ENCODE measurements at regions not wholly inside any gene's neighbourhood (a gene's known extent, or its start where the extent isn't known, plus 50 kb on each side); places are given as distances from the start of the nearest gene placed in this dataset.
"Not testable (repeated sequence)": the region's sequence is repeated elsewhere in the genome, so short reads cannot be mapped to it uniquely, and the experiment has no call there.

- H3K4me3 ChIP-seq: no peak overlapping the region
- H3K36me3 ChIP-seq: no peaks in the 10 kb centered on the region
- H3K27ac ChIP-seq: no peak overlapping the region
- intact Hi-C loops (cut with DNase I): no loop called here
- DNase-seq (ENCODE audit: low spot score in 2 of 2): no peak
- H3K27me3 ChIP-seq: no peaks in the 10 kb centered on the region
- no peaks in the 10 kb centered on the region for H3K9me3 ChIP-seq
- no peaks in the 10 kb centered on the region for H3K4me1 ChIP-seq
- TF ChIP-seq, protein P1, sequence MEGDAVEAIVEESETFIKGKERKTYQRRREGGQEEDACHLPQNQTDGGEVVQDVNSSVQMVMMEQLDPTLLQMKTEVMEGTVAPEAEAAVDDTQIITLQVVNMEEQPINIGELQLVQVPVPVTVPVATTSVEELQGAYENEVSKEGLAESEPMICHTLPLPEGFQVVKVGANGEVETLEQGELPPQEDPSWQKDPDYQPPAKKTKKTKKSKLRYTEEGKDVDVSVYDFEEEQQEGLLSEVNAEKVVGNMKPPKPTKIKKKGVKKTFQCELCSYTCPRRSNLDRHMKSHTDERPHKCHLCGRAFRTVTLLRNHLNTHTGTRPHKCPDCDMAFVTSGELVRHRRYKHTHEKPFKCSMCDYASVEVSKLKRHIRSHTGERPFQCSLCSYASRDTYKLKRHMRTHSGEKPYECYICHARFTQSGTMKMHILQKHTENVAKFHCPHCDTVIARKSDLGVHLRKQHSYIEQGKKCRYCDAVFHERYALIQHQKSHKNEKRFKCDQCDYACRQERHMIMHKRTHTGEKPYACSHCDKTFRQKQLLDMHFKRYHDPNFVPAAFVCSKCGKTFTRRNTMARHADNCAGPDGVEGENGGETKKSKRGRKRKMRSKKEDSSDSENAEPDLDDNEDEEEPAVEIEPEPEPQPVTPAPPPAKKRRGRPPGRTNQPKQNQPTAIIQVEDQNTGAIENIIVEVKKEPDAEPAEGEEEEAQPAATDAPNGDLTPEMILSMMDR (IDR thresholded peaks at IDR 0.05): no peak
These were observed 376.3 kb downstream of the AMY1C start for GRCh38 chr1:104125970-104126369.

DNA sequence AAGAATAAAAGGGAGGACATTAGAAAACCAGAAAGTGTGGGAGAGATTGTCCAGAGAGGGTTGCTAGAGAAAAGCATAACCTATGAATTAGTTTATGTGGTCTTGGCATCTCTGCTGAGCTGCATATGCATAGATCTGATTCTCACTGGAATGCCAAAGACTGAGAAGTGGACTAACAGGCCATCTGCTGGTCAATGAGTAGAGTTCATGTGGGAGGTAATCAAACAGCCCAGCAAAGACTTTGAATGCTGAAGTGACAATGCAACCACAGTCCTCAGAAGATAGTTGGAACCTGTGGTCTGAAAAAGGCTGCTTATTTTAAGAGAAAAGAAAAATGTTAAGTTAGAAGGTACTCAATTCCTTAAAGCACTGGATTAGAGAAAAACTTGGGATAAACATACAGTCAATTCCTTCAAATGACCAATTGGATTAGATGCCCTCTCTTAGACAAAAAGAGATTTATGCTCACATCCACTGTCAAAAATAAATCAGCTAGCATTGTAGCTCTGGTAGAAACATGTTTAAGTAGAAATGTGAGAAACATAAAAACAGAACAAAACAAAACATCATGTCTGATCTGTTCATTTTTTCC is 382.8 kb downstream of the AMY1C start:
- intact Hi-C loops (cut with DNase I): no loop called here
- H3K9me3 ChIP-seq: no peaks in the 10 kb centered on the region
- TF ChIP-seq, protein P1 (IDR thresholded peaks at IDR 0.05): no peak
- no peak for DNase-seq (ENCODE audit: low spot score in 2 of 2)
- H3K4me1 ChIP-seq: no peaks in the 10 kb centered on the region
- no peak overlapping the region for H3K27ac ChIP-seq
- H3K36me3 ChIP-seq: no peaks in the 10 kb centered on the region
- no peak overlapping the region for H3K4me3 ChIP-seq
- H3K27me3 ChIP-seq: no peaks in the 10 kb centered on the region

GRCh38 chr1:104135036-104135435 is 385.3 kb downstream of the AMY1C start:
- intact Hi-C loops (cut with DNase I); H3K4me1 ChIP-seq; H3K4me3 ChIP-seq; H3K36me3 ChIP-seq; H3K27ac ChIP-seq; H3K9me3 ChIP-seq; H3K27me3 ChIP-seq; DNase-seq (ENCODE audit: low spot score in 2 of 2): not testable (repeated sequence)

DNA sequence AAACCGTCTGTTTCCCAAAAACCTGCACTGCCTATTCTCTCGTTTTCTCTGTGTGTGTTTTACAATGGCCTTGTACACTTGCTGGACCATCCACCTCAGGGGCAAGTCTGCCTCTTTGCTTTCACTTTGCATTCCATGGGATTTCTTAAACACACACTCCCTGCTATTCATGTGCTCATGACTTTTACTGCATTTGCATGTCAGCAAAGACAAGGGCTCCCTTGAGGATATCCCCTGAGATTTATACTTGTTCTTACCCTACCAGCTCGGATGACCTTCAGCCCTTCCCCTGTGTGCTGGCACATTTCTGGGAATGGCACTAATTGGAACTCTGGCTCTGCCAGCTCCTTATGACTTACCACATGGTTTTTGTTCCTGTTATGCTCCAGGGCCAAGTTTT is 386.9 kb downstream of the AMY1C start:
- no peaks in the 10 kb centered on the region for H3K4me1 ChIP-seq
- intact Hi-C loops (cut with DNase I): no loop called here
- TF ChIP-seq, protein P1 (IDR thresholded peaks at IDR 0.05): no peak

GRCh38 chr1:104156738-104157137 is 407.0 kb downstream of the AMY1C start:
- TF ChIP-seq, protein P1 (IDR thresholded peaks at IDR 0.05): no peak
- no peak for DNase-seq (ENCODE audit: low spot score in 2 of 2)
- Histone ChIP-seq H3K4me1 (no peaks in the 10 kb centered on the region), H3K4me3 (no peak overlapping the region), H3K27ac (no peak overlapping the region), H3K36me3 (no peaks in the 10 kb centered on the region), H3K27me3 (no peaks in the 10 kb centered on the region), H3K9me3 (no peaks in the 10 kb centered on the region)
- intact Hi-C loops (cut with DNase I): no loop called here

More for the DNA sequence above, 386.9 kb downstream of the AMY1C start:
- H3K4me3 ChIP-seq: no peak overlapping the region
- no peak for DNase-seq (ENCODE audit: low spot score in 2 of 2)
- H3K36me3 ChIP-seq: no peaks in the 10 kb centered on the region
- H3K27me3 ChIP-seq: no peaks in the 10 kb centered on the region
- no peak overlapping the region for H3K27ac ChIP-seq
- no peaks in the 10 kb centered on the region for H3K9me3 ChIP-seq

GRCh38 chr1:104163912-104164476 is 414.3 kb downstream of the AMY1C start:
- intact Hi-C loops (cut with DNase I): no loop called here
- TF ChIP-seq, protein P1 (IDR thresholded peaks at IDR 0.05): no peak
- Histone ChIP-seq H3K4me3 (no peak overlapping the region), H3K4me1 (no peaks in the 10 kb centered on the region), H3K27ac (no peak overlapping the region), H3K27me3 (no peaks in the 10 kb centered on the region), H3K36me3 (no peaks in the 10 kb centered on the region), H3K9me3 (no peaks in the 10 kb centered on the region)
- no peak for DNase-seq (ENCODE audit: low spot score in 2 of 2)
